IMR-90 (cell line): ENCODE measurements at regions not wholly inside any gene's neighbourhood (a gene's known extent, or its start where the extent isn't known, plus 50 kb on each side); places are given as distances from the start of the nearest gene placed in this dataset.

Experiments
- ATAC-seq: fragments of 200-7000 bp; cut with Tn5 transposase; 2 replicates; pipeline ENCODE4 v1.9.1; 2020; ENCODE audit warnings: low read depth, mild to moderate bottlenecking, moderate library complexity
- BruUV-seq: library from RNA; stranded (reverse); fragments of 400-500 nt; replicated peaks from 2 replicates; lab custom pipeline; 2021; lab: Mats Ljungman, UMichigan
- CTCF ChIA-PET: fragments of 300-600 bp; formaldehyde crosslinking; extraction: SDS; loops from one replicate; lab custom pipeline; 2021; ENCODE audit warnings: antibody characterized with exemption; lab: Yijun Ruan, JAX
- POLR2A ChIA-PET: fragments of 300-600 bp; sonication (Branson Sonifier 250); formaldehyde crosslinking; loops from one replicate; lab custom pipeline; 2022; ENCODE audit warnings: antibody characterized with exemption; ENCODE audit not compliant: unreplicated experiment; lab: Charles Lee
- DNase-seq: peaks from one replicate; pipeline ENCODE4 v3.0.0; 2013
- H2AFZ ChIP-seq: replicated peaks from 2 replicates; pipeline ENCODE3; 2013; ENCODE audit warnings: low read length, mild to moderate bottlenecking; ENCODE audit not compliant: poor library complexity
- H2AK5ac ChIP-seq: 2 replicates; pipeline ENCODE4 v1.6.1; 2013; ENCODE audit warnings: low read depth, low read length, inconsistent platforms
- H2AK9ac ChIP-seq: replicated peaks from 2 replicates; pipeline ENCODE3; 2013; ENCODE audit warnings: mild to moderate bottlenecking, low read depth, low read length, moderate library complexity; ENCODE audit not compliant: poor library complexity
- H2BK120ac ChIP-seq: 2 replicates; pipeline ENCODE4 v1.6.1; 2013; ENCODE audit warnings: low read depth, low read length, inconsistent platforms
- H2BK15ac ChIP-seq: 3 replicates; pipeline ENCODE4 v1.6.1; 2013; ENCODE audit warnings: low read depth, low read length, inconsistent platforms
- H2BK20ac ChIP-seq: 2 replicates; pipeline ENCODE4 v1.6.1; 2013; ENCODE audit warnings: low read depth, mild to moderate bottlenecking, inconsistent platforms, low read length, moderate library complexity
- H2BK5ac ChIP-seq: 2 replicates; pipeline ENCODE4 v1.6.1; 2013; ENCODE audit warnings: mild to moderate bottlenecking, low read depth, low read length, inconsistent platforms; ENCODE audit not compliant: poor library complexity, severe bottlenecking
- H3K14ac ChIP-seq: replicated peaks from 2 replicates; pipeline ENCODE4 v1.6.1; 2013; ENCODE audit warnings: low read depth, low read length, inconsistent platforms
- H3K18ac ChIP-seq: 2 replicates; pipeline ENCODE4 v1.6.1; 2013; ENCODE audit warnings: low read depth, low read length, control low read depth
- H3K23ac ChIP-seq: 2 replicates; pipeline ENCODE4 v1.6.1; 2013; ENCODE audit warnings: low read depth, low read length, inconsistent platforms
- H3K27ac ChIP-seq: 2 replicates; pipeline ENCODE4 v1.5.1; 2013; ENCODE audit warnings: mild to moderate bottlenecking, control low read depth, low read length; ENCODE audit not compliant: insufficient read depth
- H3K27me3 ChIP-seq: 2 replicates; pipeline ENCODE4 v1.6.1; 2013; ENCODE audit warnings: low read length; ENCODE audit not compliant: control insufficient read depth, insufficient read depth
- H3K36me3 ChIP-seq: 2 replicates; pipeline ENCODE4 v1.6.1; 2013; ENCODE audit warnings: low read length, mixed read lengths; ENCODE audit not compliant: control insufficient read depth, insufficient read depth
- H3K4ac ChIP-seq: 2 replicates; pipeline ENCODE4 v1.6.1; 2013; ENCODE audit warnings: low read depth, low read length, inconsistent platforms
- H3K4me1 ChIP-seq: 2 replicates; pipeline ENCODE4 v1.6.1; 2013; ENCODE audit warnings: low read length, mixed read lengths; ENCODE audit not compliant: control insufficient read depth, insufficient read depth
- H3K4me2 ChIP-seq: 2 replicates; pipeline ENCODE4 v1.6.1; 2013; ENCODE audit warnings: low read depth, mild to moderate bottlenecking, control low read depth, low read length, moderate library complexity
- H3K4me3 ChIP-seq: 2 replicates; pipeline ENCODE4 v1.5.1; 2013; ENCODE audit warnings: low read depth, mild to moderate bottlenecking, control low read depth, low read length, moderate library complexity; ENCODE audit not compliant: insufficient read depth
- H3K56ac ChIP-seq: 2 replicates; pipeline ENCODE4 v1.6.1; 2013; ENCODE audit warnings: low read length, inconsistent platforms; ENCODE audit not compliant: insufficient read depth; ENCODE audit errors: extremely low read depth
- H3K79me1 ChIP-seq, 2 experiments: 2 replicates each; pipeline ENCODE4 v1.6.1; 2013; ENCODE audit warnings: low read length in 2 of 2, inconsistent platforms in 1 of 2, low read depth in 1 of 2
- H3K9ac ChIP-seq: 2 replicates; pipeline ENCODE4 v1.6.1; 2013; ENCODE audit warnings: low read depth, low read length, control low read depth
- H3K9me1 ChIP-seq: 2 replicates; pipeline ENCODE4 v1.6.1; 2013; ENCODE audit warnings: low read length, inconsistent platforms; ENCODE audit not compliant: insufficient read depth
- H3K9me3 ChIP-seq: 2 replicates; pipeline ENCODE4 v1.6.1; 2013; ENCODE audit warnings: low read length; ENCODE audit not compliant: control insufficient read depth, insufficient read depth
- H4K20me1 ChIP-seq: 2 replicates; pipeline ENCODE4 v1.6.1; 2013; ENCODE audit warnings: low read length, inconsistent platforms; ENCODE audit not compliant: insufficient read depth
- H4K5ac ChIP-seq: 2 replicates; pipeline ENCODE4 v1.6.1; 2013; ENCODE audit warnings: mild to moderate bottlenecking, low read depth, low read length, control low read depth
- H4K8ac ChIP-seq, 2 experiments: 2 replicates each; pipeline ENCODE4 v1.6.1; 2013; ENCODE audit warnings: low read depth in 2 of 2, low read length in 2 of 2, control low read depth in 1 of 2, inconsistent platforms in 1 of 2
- H4K91ac ChIP-seq: 2 replicates; pipeline ENCODE4 v1.6.1; 2013; ENCODE audit warnings: low read depth, low read length, inconsistent platforms; ENCODE audit not compliant: insufficient read depth
- CEBPB ChIP-seq: IDR thresholded peaks from 2 replicates; pipeline ENCODE4 v1.6.1; 2012; ENCODE audit warnings: low read depth, low read length, improper control_type of control experiment
- MAZ ChIP-seq: IDR thresholded peaks from 2 replicates; pipeline ENCODE4 v1.6.1; 2012; ENCODE audit warnings: low read depth, mild to moderate bottlenecking, low read length, improper control_type of control experiment, moderate library complexity, borderline replicate concordance
- SMC3 ChIP-seq: fragments of 150-350 bp; IDR thresholded peaks from 2 replicates; pipeline ENCODE4 v1.6.1; 2016; ENCODE audit warnings: low read depth, mild to moderate bottlenecking, antibody characterized with exemption, low read length, moderate library complexity
- WGBS, 2 experiments: methylation state at CpG; one replicate each; pipeline versions ENCODE4 v1.1.5 to v1.1.7; 2013; ENCODE audit warnings: missing lambda C conversion rate in 2 of 2; ENCODE audit not compliant: insufficient read length in 1 of 2; ENCODE audit errors: extremely low coverage in 2 of 2; 5-methylcytosine and 5-hydroxymethylcytosine counted together
- dilution Hi-C: fragments of 300-500 bp; cut with HindIII; formaldehyde crosslinking; loops from one replicate; pipeline ENCODE4 v1.14.3; 2018; ENCODE audit warnings: low sequenced_read_pairs; ENCODE audit not compliant: unreplicated experiment
- in situ Hi-C: fragments of 300-500 bp; cut with MboI; formaldehyde crosslinking; loops from 3 replicates; pipeline ENCODE4 v1.14.3; 2019; ENCODE audit warnings: low sequenced_read_pairs, inconsistent platforms, mixed read lengths
- intact Hi-C: fragments of 100-400 bp; cut with micrococcal nuclease; formaldehyde crosslinking; loops from 2 replicates; pipeline ENCODE4 v1.10.0; 2022

DNA sequence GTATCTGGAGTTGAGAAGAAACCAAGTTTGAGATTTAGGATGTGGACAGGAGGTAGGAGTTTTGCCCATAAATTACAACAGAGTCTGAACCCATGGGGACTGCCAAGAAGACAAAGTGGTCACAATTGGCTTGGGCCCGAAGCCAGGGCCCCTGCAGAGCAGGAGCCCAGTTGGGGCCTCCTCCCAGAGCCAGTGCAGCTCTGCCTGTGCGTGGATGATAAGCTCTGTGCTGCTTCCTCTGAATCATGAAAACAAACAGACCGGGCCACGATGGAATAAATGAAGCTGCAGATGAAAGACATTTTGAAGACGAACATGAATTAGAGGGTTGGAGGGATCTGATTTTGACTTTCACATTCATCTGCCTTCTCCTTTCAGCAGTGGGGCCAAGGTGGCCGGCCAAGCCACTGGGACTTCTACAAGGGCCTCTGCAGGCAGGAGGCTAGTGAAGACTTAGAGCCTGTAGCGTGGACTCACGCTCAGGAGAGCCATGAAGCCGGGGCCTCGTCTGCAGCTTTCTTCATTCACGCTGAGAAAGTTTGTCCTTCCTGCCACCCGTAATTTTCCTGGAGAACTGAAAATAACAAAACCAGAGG lies 156.8 kb upstream of the LYZL1 start (continued):
- TF ChIP-seq SMC3 (no peak), MAZ (no peak)

DNA sequence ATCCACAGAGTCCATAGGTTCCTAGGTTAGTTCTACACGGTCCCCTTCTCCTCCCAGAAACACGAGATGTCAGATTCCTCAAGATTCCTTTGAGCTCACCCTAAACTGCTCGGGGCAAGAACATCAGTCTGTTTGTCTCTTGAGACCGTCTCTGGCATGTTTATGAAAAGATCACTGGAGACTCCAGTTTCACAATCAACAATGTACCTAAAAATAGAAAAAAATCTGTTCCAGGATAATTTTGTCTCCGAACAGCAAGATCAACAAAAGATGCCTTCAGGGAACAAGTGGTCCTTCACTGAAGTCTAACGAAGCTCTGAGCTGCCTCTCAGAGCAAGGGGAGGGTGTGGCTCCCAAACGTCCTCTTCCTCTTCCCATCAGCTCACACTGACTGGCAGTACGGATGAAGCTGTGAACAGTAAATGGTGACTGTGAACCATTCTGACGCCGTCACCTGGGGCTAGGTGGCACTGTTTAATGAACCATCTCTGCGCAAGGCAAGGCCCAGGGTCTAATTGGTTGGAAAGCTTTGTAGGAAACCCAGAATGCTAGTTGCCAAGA lies 156.2 kb upstream of the LYZL1 start:
- in situ Hi-C loops = loop anchor here (5.0 kb wide), 1 partner anchor 455 kb away; the partner anchor contains the start of gene BAMBI
- peak overlapping the region; percentile 69 for H2AFZ ChIP-seq
- H3K79me1 ChIP-seq = no peaks in the 10 kb centered on the region
- H3K18ac ChIP-seq = peak overlapping the region; percentile 48; the same call in 1 of the 2 replicates
- CTCF ChIA-PET = interaction anchor here (0.9 to 1.8 kb wide), 6 partner anchors 13 to 469 kb away, joined by 3 to 10 read pairs (median 5); no protein-coding TSS in a partner anchor
- ATAC-seq = peak; percentile 35; the same call in 1 of the 2 replicates
- H2BK20ac ChIP-seq = peak overlapping the region; percentile 63; the same call in 1 of the 2 replicates
- H3K4ac ChIP-seq = peak overlapping the region; percentile 84
- H4K20me1 ChIP-seq = no peaks in the 10 kb centered on the region
- intact Hi-C loops = loop anchor here (5.0 kb wide), 1 partner anchor 140 kb away; no protein-coding TSS in a partner anchor
- H3K23ac ChIP-seq = peak overlapping the region; percentile 21; the same call in 1 of the 2 replicates
- peaks cover 1% of the 10 kb centered on the region for H3K27me3 ChIP-seq
- H3K9ac ChIP-seq = no peak overlapping the region
- H3K9me1 ChIP-seq = peaks cover 7% of the 10 kb centered on the region; the same call in 1 of the 2 replicates
- H3K36me3 ChIP-seq = no peaks in the 10 kb centered on the region
- no peak overlapping the region for H2BK5ac ChIP-seq
- peak overlapping the region; percentile 40; the same call in 1 of the 2 replicates for H4K5ac ChIP-seq
- no peaks in the 10 kb centered on the region for H3K9me3 ChIP-seq
- no peak overlapping the region for H4K91ac ChIP-seq
- no peak overlapping the region for H3K56ac ChIP-seq
- H3K4me2 ChIP-seq = peak overlapping the region; percentile 21; the same call in 1 of the 2 replicates
- TF ChIP-seq CEBPB = 0 out of 2 replicates have a peak, but pooled peaks have one; percentile 4
- TF ChIP-seq MAZ = no peak
- H2BK120ac ChIP-seq = peak overlapping the region; percentile 71
- H3K4me3 ChIP-seq = no peak overlapping the region
- DNase-seq = peak; percentile 17
- peak overlapping the region; percentile 91 for H2AK5ac ChIP-seq
- no peak overlapping the region for H2AK9ac ChIP-seq
- 87% methylated on average over 3 of the region's 11 CpGs; no CpG with 5 or more reads in 1 of the 2 experiments for whole genome bisulfite sequencing, 2 experiments
- POLR2A ChIA-PET = no interaction called here
- H4K8ac ChIP-seq = peak overlapping the region in 1 of 2 experiments; percentile 45; a peak in 2 of 4 replicates
- peaks cover 15% of the 10 kb centered on the region for H3K4me1 ChIP-seq
- dilution Hi-C loops = no loop called here
- peak overlapping the region; percentile 78; the same call in 1 of the 3 replicates for H2BK15ac ChIP-seq
- BruUV-seq = no TSS peak
- peak overlapping the region; percentile 54 for H3K14ac ChIP-seq
- H3K27ac ChIP-seq = no peak overlapping the region
